ENCODE measurements at regions not wholly inside any gene's neighbourhood (a gene's known extent, or its start where the extent isn't known, plus 50 kb on each side); places are given as distances from the start of the nearest gene placed in this dataset.

- Histone ChIP-seq H3K4me1 (ENCODE audit: control insufficient read depth, extremely low read depth, insufficient read depth, low read length) (no peaks in the 10 kb centered on the region), H3K4me2 (ENCODE audit: insufficient read depth, low read length) (no peak overlapping the region), H3K27me3 (ENCODE audit: control insufficient read depth in 2 of 2, insufficient read depth in 2 of 2, low read length in 2 of 2) (no peaks in the 10 kb centered on the region), H3K36me3 (ENCODE audit: control insufficient read depth in 2 of 2, extremely low read depth in 1 of 2, insufficient read depth in 2 of 2, low read length in 2 of 2) (no peaks in the 10 kb centered on the region), H3K27ac (ENCODE audit: insufficient read depth, low read depth, low read length) (no peak overlapping the region), H2AFZ (ENCODE audit: low read depth, low read length) (no peak overlapping the region), H3K79me2 (ENCODE audit: control insufficient read depth, insufficient read depth, low read length) (no peaks in the 10 kb centered on the region), H3K9me1 (replicated peaks; ENCODE audit: control insufficient read depth, extremely low read depth, insufficient read depth, low read length) (no peaks in the 10 kb centered on the region), H3K9ac (replicated peaks; ENCODE audit: extremely low read depth, insufficient read depth, low read length) (no peak overlapping the region), H3K9me3 (replicated peaks; ENCODE audit: control insufficient read depth, insufficient read depth, low read length) (peaks cover 2% of the 10 kb centered on the region), H4K20me1 (replicated peaks; ENCODE audit: control insufficient read depth, extremely low read depth, insufficient read depth, low read length) (no peaks in the 10 kb centered on the region), H3K4me3 (replicated peaks in 1 of 3; ENCODE audit: insufficient read depth in 1 of 3, low read depth in 1 of 3, low read length in 3 of 3) (no peak overlapping the region)
- FAIRE-seq (no peak), DNase-seq (ENCODE audit: low read depth, low spot score) (no peak)
- intact Hi-C loops (cut with micrococcal nuclease), result no loop called here
- TF ChIP-seq POLR2A (IDR thresholded peaks at IDR 0.05; ENCODE audit: low read depth, low read length) (no peak), JUN (IDR thresholded peaks at IDR 0.05; ENCODE audit: borderline replicate concordance, insufficient read depth, insufficient read length, low read depth) (no peak), MYC (IDR thresholded peaks at IDR 0.05; ENCODE audit: low read depth, low read length) (no peak), MAX (IDR thresholded peaks at IDR 0.05; ENCODE audit: insufficient read depth, insufficient read length) (no peak), POLR2AphosphoS5 (IDR thresholded peaks at IDR 0.05; ENCODE audit: insufficient read depth, low read depth, low read length) (no peak), FOS (IDR thresholded peaks at IDR 0.05; ENCODE audit: borderline replicate concordance, insufficient read depth, low read length) (no peak), GATA2 (IDR thresholded peaks at IDR 0.05; ENCODE audit: insufficient read depth, insufficient read length, low read depth, low read length) (no peak), EZH2 (IDR thresholded peaks at IDR 0.05; ENCODE audit: borderline replicate concordance, low read depth, low read length, severe bottlenecking) (no peak)
- TF ChIP-seq, protein P1, sequence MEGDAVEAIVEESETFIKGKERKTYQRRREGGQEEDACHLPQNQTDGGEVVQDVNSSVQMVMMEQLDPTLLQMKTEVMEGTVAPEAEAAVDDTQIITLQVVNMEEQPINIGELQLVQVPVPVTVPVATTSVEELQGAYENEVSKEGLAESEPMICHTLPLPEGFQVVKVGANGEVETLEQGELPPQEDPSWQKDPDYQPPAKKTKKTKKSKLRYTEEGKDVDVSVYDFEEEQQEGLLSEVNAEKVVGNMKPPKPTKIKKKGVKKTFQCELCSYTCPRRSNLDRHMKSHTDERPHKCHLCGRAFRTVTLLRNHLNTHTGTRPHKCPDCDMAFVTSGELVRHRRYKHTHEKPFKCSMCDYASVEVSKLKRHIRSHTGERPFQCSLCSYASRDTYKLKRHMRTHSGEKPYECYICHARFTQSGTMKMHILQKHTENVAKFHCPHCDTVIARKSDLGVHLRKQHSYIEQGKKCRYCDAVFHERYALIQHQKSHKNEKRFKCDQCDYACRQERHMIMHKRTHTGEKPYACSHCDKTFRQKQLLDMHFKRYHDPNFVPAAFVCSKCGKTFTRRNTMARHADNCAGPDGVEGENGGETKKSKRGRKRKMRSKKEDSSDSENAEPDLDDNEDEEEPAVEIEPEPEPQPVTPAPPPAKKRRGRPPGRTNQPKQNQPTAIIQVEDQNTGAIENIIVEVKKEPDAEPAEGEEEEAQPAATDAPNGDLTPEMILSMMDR (IDR thresholded peaks at IDR 0.05; ENCODE audit: extremely low read depth in 1 of 2, insufficient read depth in 1 of 2, low read depth in 1 of 2, low read length in 2 of 2), result no peak
- ChIA-PET CTCF (no interaction called here), POLR2A (no interaction called here)
- dilution Hi-C loops (cut with MboI; ENCODE audit: extremely low pct_ligation_motif_present, low sequenced_read_pairs), result no loop called here
- BruUV-seq (replicated peaks), result no TSS peak
Observed at GRCh38 chr2:13660231-13660630, 943.5 kb downstream of the TRIB2 start.

Data from endothelial cell of umbilical vein (primary cell).